K562 (cell line): ENCODE measurements at regions not wholly inside any gene's neighbourhood (a gene's known extent, or its start where the extent isn't known, plus 50 kb on each side); places are given as distances from the start of the nearest gene placed in this dataset.
"Not testable (repeated sequence)": the region's sequence is repeated elsewhere in the genome, so short reads cannot be mapped to it uniquely, and the experiment has no call there.

Experiments used
- ATAC-seq: fragments of 200-7000 bp; cut with Tn5 transposase; 3 replicates; pipeline ENCODE4 v1.9.1; 2020; ENCODE audit warnings: moderate library complexity
- BruUV-seq: library from RNA; stranded (reverse); fragments of 400-500 nt; replicated peaks from 2 replicates; lab custom pipeline; 2021; lab: Mats Ljungman, UMichigan
- CTCF ChIA-PET: fragments of 300-600 bp; formaldehyde crosslinking; extraction: SDS; loops from one replicate; lab custom pipeline; 2021; ENCODE audit warnings: low intra/inter-chr PET ratio; lab: Yijun Ruan, JAX
- POLR2A ChIA-PET: fragments of 300-600, 350-650 bp; sonication (Branson Sonifier 250); formaldehyde crosslinking; extraction: SDS; loops from one replicate; lab custom pipeline; 2021; ENCODE audit warnings: antibody characterized with exemption, inconsistent platforms; lab: Yijun Ruan, JAX
- DNase-seq, 4 experiments: peaks; one replicate each; pipeline versions ENCODE4 v3.0.0 to v3.0.0-alpha.2; 2011 to 2018; ENCODE audit warnings: low spot score in 3 of 4, mixed read lengths in 3 of 4; ENCODE audit errors: extremely low read depth in 1 of 4
- FAIRE-seq: peaks from 2 replicates; lab custom pipeline; 2011; peaks lifted over from hg19 to GRCh38; lab: Jason Lieb, UNC
- H2AFZ ChIP-seq: 2 replicates; pipeline ENCODE4 v1.6.0; 2011; ENCODE audit warnings: low read depth, low read length, control low read depth, inconsistent platforms
- H3K27ac ChIP-seq: fragments of 200-600 bp; 3 replicates; pipeline ENCODE4 v1.8.0; 2011; ENCODE audit warnings: low read depth, mild to moderate bottlenecking, control low read depth, inconsistent platforms, low read length, moderate library complexity, mixed read lengths; ENCODE audit errors: extremely low read depth
- H3K27me3 ChIP-seq, 2 experiments: fragments of 300-600 bp in 1 of 2; 2 replicates in 1 of 2; 3 replicates in 1 of 2; pipeline versions ENCODE4 v1.6.0 to v1.8.0; 2011; ENCODE audit warnings: inconsistent platforms in 2 of 2, low read length in 2 of 2, mild to moderate bottlenecking in 1 of 2, mixed read lengths in 1 of 2, moderate library complexity in 1 of 2; ENCODE audit not compliant: control insufficient read depth in 2 of 2, insufficient read depth in 2 of 2
- H3K36me3 ChIP-seq: fragments of 300-600 bp; 3 replicates; pipeline ENCODE4 v1.8.0; 2011; ENCODE audit warnings: mild to moderate bottlenecking, low read length, inconsistent platforms; ENCODE audit not compliant: control insufficient read depth, insufficient read depth
- H3K4me1 ChIP-seq, 2 experiments: fragments of 200-600 bp in 1 of 2; replicated peaks in 1 of 2; 2 replicates in 1 of 2; 3 replicates in 1 of 2; pipeline versions ENCODE4 v1.5.1 to v1.8.0; 2011; ENCODE audit warnings: inconsistent platforms in 2 of 2, low read length in 2 of 2, mild to moderate bottlenecking in 1 of 2, mixed read lengths in 1 of 2, moderate library complexity in 1 of 2; ENCODE audit not compliant: control insufficient read depth in 2 of 2, insufficient read depth in 2 of 2
- H3K4me2 ChIP-seq: 2 replicates; pipeline ENCODE4 v1.6.1; 2011; ENCODE audit warnings: low read length, control low read depth, inconsistent platforms, mixed read lengths; ENCODE audit not compliant: insufficient read depth
- H3K4me3 ChIP-seq: fragments of 200-600 bp; sonication (generic), shearing (Covaris generic); 2 replicates; pipeline ENCODE4 v1.5.1; 2016; ENCODE audit warnings: control low read depth, inconsistent platforms
- H3K79me2 ChIP-seq: fragments of 200-600 bp; 3 replicates; pipeline ENCODE4 v1.8.0; 2011; ENCODE audit warnings: low read length, inconsistent platforms; ENCODE audit not compliant: control insufficient read depth, insufficient read depth
- H3K9ac ChIP-seq, 2 experiments: 2 replicates each; pipeline versions ENCODE4 v1.6.0 to v1.6.1; 2011; ENCODE audit warnings: low read depth in 2 of 2, low read length in 2 of 2, control low read depth in 1 of 2, inconsistent platforms in 1 of 2, mild to moderate bottlenecking in 1 of 2, mixed read lengths in 1 of 2; ENCODE audit not compliant: insufficient read depth in 1 of 2
- H3K9me1 ChIP-seq: one replicate; pipeline ENCODE4 v1.6.0; 2011; ENCODE audit warnings: inconsistent platforms, mild to moderate bottlenecking, low read length, moderate library complexity; ENCODE audit not compliant: control insufficient read depth, insufficient read depth
- H3K9me3 ChIP-seq: replicated peaks from 2 replicates; pipeline ENCODE4 v1.5.1; 2011; ENCODE audit warnings: low read depth, low read length, inconsistent platforms; ENCODE audit not compliant: control insufficient read depth, insufficient read depth
- H4K20me1 ChIP-seq: replicated peaks from 2 replicates; pipeline ENCODE4 v1.6.1; 2011; ENCODE audit warnings: low read length, inconsistent platforms, mixed read lengths; ENCODE audit not compliant: control insufficient read depth, insufficient read depth
- C11orf30 ChIP-seq: fragments of 450-650 bp; IDR thresholded peaks from 2 replicates; pipeline ENCODE4 v1.6.1; 2016; ENCODE audit warnings: low read depth, mild to moderate bottlenecking
- CC2D1A ChIP-seq: fragments of 450-650 bp; IDR thresholded peaks from 2 replicates; pipeline ENCODE4 v1.6.1; 2017; ENCODE audit warnings: mild to moderate bottlenecking
- CXXC5 ChIP-seq: fragments of 250-450 bp; sonication (Bioruptor Pico); IDR thresholded peaks from 2 replicates; pipeline ENCODE4 v1.8.0; 2022; ENCODE audit warnings: inconsistent platforms, mild to moderate bottlenecking, moderate library complexity
- KAT7 ChIP-seq: sonication (generic); formaldehyde crosslinking; IDR thresholded peaks from 2 replicates; pipeline ENCODE4 v1.8.0; 2022; ENCODE audit warnings: missing genetic modification reagents, mild to moderate bottlenecking, borderline replicate concordance
- MAFF ChIP-seq: IDR thresholded peaks from 2 replicates; pipeline ENCODE4 v1.6.1; 2012; ENCODE audit warnings: low read length, improper control_type of control experiment
- MAFG ChIP-seq: fragments of 450-650 bp; conservative IDR thresholded peaks from 2 replicates; pipeline ENCODE4 v1.6.1; 2016; ENCODE audit warnings: missing genetic modification characterization, missing compliant biosample characterization
- MAFK ChIP-seq: IDR thresholded peaks from 2 replicates; pipeline ENCODE4 v1.6.1; 2011; ENCODE audit warnings: low read length, improper control_type of control experiment
- POLR2B ChIP-seq: fragments of 450-650 bp; IDR thresholded peaks from 2 replicates; pipeline ENCODE4 v1.6.1; 2018; ENCODE audit warnings: low read depth; ENCODE audit not compliant: partially characterized antibody
- ZNF316 ChIP-seq: fragments of 450-650 bp; IDR thresholded peaks from 2 replicates; pipeline ENCODE4 v1.6.1; 2016
- WGBS: fragments of 100-300 bp; shearing (Covaris generic); methylation state at CpG from one replicate; pipeline ENCODE4 v1.1.6; 2016; ENCODE audit warnings: low coverage, mixed read lengths; ENCODE audit not compliant: insufficient coverage; ENCODE audit errors: missing lambda C conversion rate; 5-methylcytosine and 5-hydroxymethylcytosine counted together
- in situ Hi-C: fragments of 300-500 bp; cut with MboI; formaldehyde crosslinking; loops from 4 replicates; pipeline ENCODE4 v1.15.0; 2018; ENCODE audit warnings: inconsistent platforms, mixed read lengths
- intact Hi-C: fragments of 100-400 bp; cut with micrococcal nuclease; formaldehyde crosslinking; loops from 2 replicates; pipeline ENCODE4 v1.14.2; 2022
- TF ChIP-seq, protein P1 (sequence below): fragments of 450-650 bp; IDR thresholded peaks from 2 replicates; pipeline ENCODE4 v1.6.1; 2016; ENCODE audit warnings: mild to moderate bottlenecking

DNA sequence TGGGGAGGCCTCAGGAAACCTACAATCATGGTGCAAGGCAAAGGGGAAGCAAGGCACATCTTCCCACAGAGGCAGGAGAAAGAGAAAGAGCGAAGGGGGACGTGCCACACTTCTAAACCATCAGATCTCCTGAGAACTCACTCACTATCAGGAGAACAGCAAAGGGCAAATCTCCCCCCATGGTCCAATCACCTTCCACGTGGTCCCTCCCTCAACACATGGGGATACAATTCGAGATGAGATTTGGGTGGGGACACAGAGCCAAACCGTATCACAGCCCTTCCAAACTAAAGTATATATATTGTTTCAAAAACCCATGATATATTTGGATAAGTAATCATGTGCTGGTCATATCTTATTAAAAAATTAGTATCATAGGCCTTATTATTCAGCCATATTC lies 437.6 kb downstream of the KCNJ18 start:
- CTCF ChIA-PET, intact Hi-C loops, H3K4me2 ChIP-seq, H2AFZ ChIP-seq, H3K27ac ChIP-seq, FAIRE-seq, H4K20me1 ChIP-seq, in situ Hi-C loops, H3K27me3 ChIP-seq, H3K9me1 ChIP-seq, POLR2A ChIA-PET, H3K36me3 ChIP-seq, H3K9me3 ChIP-seq, H3K4me1 ChIP-seq, H3K4me3 ChIP-seq, DNase-seq, H3K9ac ChIP-seq: not testable (repeated sequence)
- peak; percentile 15 for ATAC-seq
- 30% methylated on average over 5 of the region's 5 CpGs for WGBS
- TSS peak; percentile 6 for BruUV-seq
- H3K79me2 ChIP-seq, result peaks cover 89% of the 10 kb centered on the region
- TF ChIP-seq, protein P1, sequence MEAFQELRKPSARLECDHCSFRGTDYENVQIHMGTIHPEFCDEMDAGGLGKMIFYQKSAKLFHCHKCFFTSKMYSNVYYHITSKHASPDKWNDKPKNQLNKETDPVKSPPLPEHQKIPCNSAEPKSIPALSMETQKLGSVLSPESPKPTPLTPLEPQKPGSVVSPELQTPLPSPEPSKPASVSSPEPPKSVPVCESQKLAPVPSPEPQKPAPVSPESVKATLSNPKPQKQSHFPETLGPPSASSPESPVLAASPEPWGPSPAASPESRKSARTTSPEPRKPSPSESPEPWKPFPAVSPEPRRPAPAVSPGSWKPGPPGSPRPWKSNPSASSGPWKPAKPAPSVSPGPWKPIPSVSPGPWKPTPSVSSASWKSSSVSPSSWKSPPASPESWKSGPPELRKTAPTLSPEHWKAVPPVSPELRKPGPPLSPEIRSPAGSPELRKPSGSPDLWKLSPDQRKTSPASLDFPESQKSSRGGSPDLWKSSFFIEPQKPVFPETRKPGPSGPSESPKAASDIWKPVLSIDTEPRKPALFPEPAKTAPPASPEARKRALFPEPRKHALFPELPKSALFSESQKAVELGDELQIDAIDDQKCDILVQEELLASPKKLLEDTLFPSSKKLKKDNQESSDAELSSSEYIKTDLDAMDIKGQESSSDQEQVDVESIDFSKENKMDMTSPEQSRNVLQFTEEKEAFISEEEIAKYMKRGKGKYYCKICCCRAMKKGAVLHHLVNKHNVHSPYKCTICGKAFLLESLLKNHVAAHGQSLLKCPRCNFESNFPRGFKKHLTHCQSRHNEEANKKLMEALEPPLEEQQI, result peak; percentile 97
- TF ChIP-seq POLR2B (peak; percentile 35), CC2D1A (peak; percentile 91)

DNA sequence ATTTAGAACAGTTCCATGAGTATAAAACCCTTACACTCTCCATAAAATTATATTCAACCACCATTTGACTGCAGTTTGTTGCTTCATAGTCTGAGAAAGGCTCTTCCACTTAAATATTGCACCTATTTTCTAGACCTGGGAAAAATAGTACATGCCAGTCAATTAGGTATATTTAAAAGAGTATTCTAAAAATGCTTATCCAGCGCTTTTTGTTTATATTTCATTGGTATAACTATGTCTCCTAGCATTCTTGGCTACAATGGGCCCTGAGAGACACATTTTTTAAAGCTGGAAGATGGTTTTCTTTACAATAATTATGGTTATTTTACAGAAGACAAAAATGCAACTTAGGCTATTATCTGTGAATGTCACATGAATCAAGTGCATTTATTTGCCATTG lies 439.4 kb downstream of the KCNJ18 start:
- no TSS peak for BruUV-seq
- Histone ChIP-seq H3K79me2 (peaks cover 84% of the 10 kb centered on the region), H3K4me2 (no peak overlapping the region), H3K9me1 (no peaks in the 10 kb centered on the region), H2AFZ (no peak overlapping the region), H3K4me3 (no peak overlapping the region), H3K27me3 (no peaks in the 10 kb centered on the region), H4K20me1 (no peaks in the 10 kb centered on the region), H3K9ac (no peak overlapping the region), H3K27ac (no peak overlapping the region), H3K36me3 (peaks cover 3% of the 10 kb centered on the region; the same call in 1 of the 3 replicates), H3K4me1 (no peaks in the 10 kb centered on the region; a peak in 1 of 5 replicates), H3K9me3 (no peaks in the 10 kb centered on the region)
- no peak for FAIRE-seq
- TF ChIP-seq MAFG (tag), result peak; percentile 78
- peak; percentile 67 for TF ChIP-seq MAFF
- peak; percentile 88 for TF ChIP-seq ZNF316
- no peak for TF ChIP-seq KAT7 (CRISPR knock-in tag)
- peak; percentile 62; the same call in 1 of the 2 replicates for TF ChIP-seq MAFK
- TF ChIP-seq CXXC5 (CRISPR knock-in tag), result no peak
- TF ChIP-seq C11orf30, result peak; percentile 82
- ATAC-seq, result no peak
- ChIA-PET POLR2A (no interaction called here), CTCF (no interaction called here)
- intact Hi-C loops (no loop called here), in situ Hi-C loops (no loop called here)
- DNase-seq, result no peak
- 8% methylated on average over 1 of the region's 1 CpG for WGBS
